DND-41 (cell line): ENCODE measurements at regions not wholly inside any gene's neighbourhood (a gene's known extent, or its start where the extent isn't known, plus 50 kb on each side); places are given as distances from the start of the nearest gene placed in this dataset.

ENCODE experiments used
- ATAC-seq: fragments of 200-7000 bp; cut with Tn5 transposase; 3 replicates; pipeline ENCODE4 v1.9.1; 2021; ENCODE audit warnings: low read depth; ENCODE audit not compliant: insufficient read depth
- DNase-seq: peaks from one replicate; pipeline ENCODE4 v3.0.0-alpha.2; 2020
- H2AFZ ChIP-seq: 2 replicates; pipeline ENCODE4 v1.6.0; 2012; ENCODE audit warnings: low read depth, low read length
- H3K27ac ChIP-seq: 2 replicates; pipeline ENCODE4 v1.5.1; 2012; ENCODE audit warnings: low read length, inconsistent platforms
- H3K27me3 ChIP-seq: fragments of 200-600 bp; sonication (generic); 2 replicates; pipeline ENCODE4 v1.6.0; 2012; ENCODE audit warnings: low read length, mild to moderate bottlenecking, inconsistent platforms; ENCODE audit not compliant: insufficient read depth, poor library complexity
- H3K36me3 ChIP-seq: 2 replicates; pipeline ENCODE4 v1.5.1; 2012; ENCODE audit warnings: low read length, inconsistent platforms; ENCODE audit not compliant: insufficient read depth
- H3K4me1 ChIP-seq: 2 replicates; pipeline ENCODE4 v1.5.1; 2012; ENCODE audit warnings: mild to moderate bottlenecking, low read length; ENCODE audit not compliant: insufficient read depth
- H3K4me2 ChIP-seq: 2 replicates; pipeline ENCODE4 v1.6.0; 2012; ENCODE audit warnings: mild to moderate bottlenecking, moderate library complexity, low read length, inconsistent platforms; ENCODE audit not compliant: insufficient read depth
- H3K4me3 ChIP-seq, 2 experiments: fragments of 200-600 bp in 1 of 2; shearing (Covaris generic) in 1 of 2; 2 replicates each; pipeline ENCODE4 v1.5.1; 2012 to 2016; ENCODE audit warnings: inconsistent platforms in 2 of 2, low read length in 2 of 2, mild to moderate bottlenecking in 2 of 2, low read depth in 1 of 2, moderate library complexity in 1 of 2
- H3K79me2 ChIP-seq: 2 replicates; pipeline ENCODE4 v1.6.0; 2012; ENCODE audit warnings: low read length, inconsistent platforms; ENCODE audit not compliant: insufficient read depth
- H3K9ac ChIP-seq: 2 replicates; pipeline ENCODE4 v1.6.0; 2012; ENCODE audit warnings: low read depth, mild to moderate bottlenecking, inconsistent platforms, low read length, moderate library complexity
- H3K9me3 ChIP-seq: 2 replicates; pipeline ENCODE4 v1.5.1; 2012; ENCODE audit warnings: low read length, moderate library complexity, mild to moderate bottlenecking, inconsistent platforms; ENCODE audit not compliant: insufficient read depth, severe bottlenecking
- H4K20me1 ChIP-seq: 2 replicates; pipeline ENCODE4 v1.6.0; 2012; ENCODE audit warnings: low read length; ENCODE audit not compliant: insufficient read depth
- EZH2 ChIP-seq: IDR thresholded peaks from 3 replicates; pipeline ENCODE4 v1.6.1; 2012; ENCODE audit warnings: borderline replicate concordance, low read depth, mild to moderate bottlenecking, moderate library complexity, low read length, inconsistent platforms; ENCODE audit not compliant: severe bottlenecking
- TF ChIP-seq, protein P1 (sequence below): IDR thresholded peaks from 2 replicates; pipeline ENCODE4 v1.5.1; 2012; ENCODE audit warnings: borderline replicate concordance, low read length, moderate library complexity, mild to moderate bottlenecking; ENCODE audit not compliant: poor library complexity, severe bottlenecking; ENCODE audit errors: extremely low read depth

DNA sequence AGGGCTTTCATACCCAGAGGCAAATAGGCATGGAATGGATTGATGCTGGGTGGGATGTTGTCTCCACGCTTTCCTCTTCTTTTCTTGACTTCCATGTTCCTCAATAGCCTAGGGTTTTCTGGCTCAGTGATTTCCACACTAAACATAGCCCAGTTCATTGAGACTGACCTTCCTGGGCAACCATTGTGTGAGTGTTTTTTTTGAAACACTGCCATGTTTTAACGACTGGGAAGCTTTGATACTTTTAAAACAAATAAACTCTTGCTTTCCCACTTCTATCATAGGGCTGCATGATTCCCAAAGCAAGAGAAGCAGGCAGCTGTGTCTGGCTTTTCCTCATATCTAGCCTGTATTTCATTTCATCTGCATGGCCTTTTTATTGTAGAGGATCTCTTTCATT, 775.9 kb upstream of the TSPY4 start:
- H4K20me1 ChIP-seq = no peaks in the 10 kb centered on the region
- ATAC-seq = no peak
- no peaks in the 10 kb centered on the region for H3K79me2 ChIP-seq
- H3K36me3 ChIP-seq = no peaks in the 10 kb centered on the region
- H3K4me1 ChIP-seq = no peaks in the 10 kb centered on the region
- TF ChIP-seq, protein P1, sequence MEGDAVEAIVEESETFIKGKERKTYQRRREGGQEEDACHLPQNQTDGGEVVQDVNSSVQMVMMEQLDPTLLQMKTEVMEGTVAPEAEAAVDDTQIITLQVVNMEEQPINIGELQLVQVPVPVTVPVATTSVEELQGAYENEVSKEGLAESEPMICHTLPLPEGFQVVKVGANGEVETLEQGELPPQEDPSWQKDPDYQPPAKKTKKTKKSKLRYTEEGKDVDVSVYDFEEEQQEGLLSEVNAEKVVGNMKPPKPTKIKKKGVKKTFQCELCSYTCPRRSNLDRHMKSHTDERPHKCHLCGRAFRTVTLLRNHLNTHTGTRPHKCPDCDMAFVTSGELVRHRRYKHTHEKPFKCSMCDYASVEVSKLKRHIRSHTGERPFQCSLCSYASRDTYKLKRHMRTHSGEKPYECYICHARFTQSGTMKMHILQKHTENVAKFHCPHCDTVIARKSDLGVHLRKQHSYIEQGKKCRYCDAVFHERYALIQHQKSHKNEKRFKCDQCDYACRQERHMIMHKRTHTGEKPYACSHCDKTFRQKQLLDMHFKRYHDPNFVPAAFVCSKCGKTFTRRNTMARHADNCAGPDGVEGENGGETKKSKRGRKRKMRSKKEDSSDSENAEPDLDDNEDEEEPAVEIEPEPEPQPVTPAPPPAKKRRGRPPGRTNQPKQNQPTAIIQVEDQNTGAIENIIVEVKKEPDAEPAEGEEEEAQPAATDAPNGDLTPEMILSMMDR = no peak
- TF ChIP-seq EZH2 = no peak
- no peaks in the 10 kb centered on the region for H3K27me3 ChIP-seq
- no peak overlapping the region for H3K4me2 ChIP-seq
- no peak overlapping the region for H3K9ac ChIP-seq
- no peak overlapping the region for H3K4me3 ChIP-seq
- no peak for DNase-seq
- H2AFZ ChIP-seq = no peak overlapping the region
- H3K9me3 ChIP-seq = no peaks in the 10 kb centered on the region
- no peak overlapping the region for H3K27ac ChIP-seq

DNA sequence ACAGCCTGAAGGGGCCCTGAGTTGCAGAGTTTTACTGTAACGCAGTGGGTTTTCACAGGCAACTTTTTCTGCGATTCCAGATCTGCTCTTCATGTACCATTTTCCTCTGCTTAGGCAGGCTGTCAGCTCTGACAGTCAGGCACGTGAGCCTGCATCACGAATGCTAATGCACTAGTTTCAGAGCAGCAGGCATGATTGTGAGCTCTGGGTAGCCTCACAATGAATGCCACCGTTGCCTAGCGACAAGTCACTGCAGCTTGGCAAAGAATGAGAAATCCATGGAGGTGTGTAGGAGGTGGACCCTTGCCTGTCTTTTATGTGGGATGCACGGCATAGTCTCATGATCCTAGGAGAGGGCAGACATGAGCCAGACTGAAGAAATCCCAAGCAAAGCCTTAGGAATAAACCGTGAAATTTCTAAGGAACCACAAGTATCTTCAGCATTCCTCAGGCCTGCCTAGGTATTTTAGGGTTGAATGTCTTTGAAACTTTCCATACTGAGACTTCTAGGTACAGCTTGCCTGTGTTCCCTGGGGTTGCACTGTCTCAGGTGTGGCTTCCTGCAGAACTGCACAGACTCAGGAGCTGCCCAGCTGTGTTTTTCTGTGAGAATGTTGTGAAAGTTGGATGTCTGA, 774.7 kb upstream of the TSPY4 start:
- H3K4me1 ChIP-seq = no peaks in the 10 kb centered on the region
- H3K79me2 ChIP-seq = no peaks in the 10 kb centered on the region
- H3K36me3 ChIP-seq = no peaks in the 10 kb centered on the region
- H3K27me3 ChIP-seq = no peaks in the 10 kb centered on the region
- H3K9me3 ChIP-seq = no peaks in the 10 kb centered on the region
- H3K27ac ChIP-seq = no peak overlapping the region
- no peak for ATAC-seq
- no peak overlapping the region for H2AFZ ChIP-seq
- no peaks in the 10 kb centered on the region for H4K20me1 ChIP-seq
- DNase-seq = no peak
- no peak for TF ChIP-seq EZH2
- TF ChIP-seq, protein P1 = no peak
- H3K9ac ChIP-seq = no peak overlapping the region
- H3K4me3 ChIP-seq = no peak overlapping the region
- no peak overlapping the region for H3K4me2 ChIP-seq

DNA sequence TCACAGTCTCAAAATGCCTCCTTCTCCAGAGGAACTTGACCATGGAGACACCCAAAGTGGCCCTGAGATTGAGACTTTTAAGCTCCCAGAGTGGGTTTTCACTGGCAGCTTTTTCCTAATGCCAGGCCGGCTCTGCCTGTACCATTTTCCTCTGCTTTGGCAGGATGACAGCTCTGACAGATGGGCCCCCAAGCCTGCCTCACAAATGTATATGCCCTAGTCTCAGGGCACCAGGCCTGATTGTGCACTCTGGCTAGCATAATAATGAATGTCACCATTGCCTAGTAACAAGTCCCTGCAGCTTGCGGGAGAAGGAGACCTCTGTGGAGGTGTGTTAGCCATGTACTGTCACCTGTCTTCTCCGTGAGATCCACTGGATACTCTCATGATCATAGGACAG, 772.8 kb upstream of the TSPY4 start:
- ATAC-seq = no peak
- Histone ChIP-seq H3K9me3 (no peaks in the 10 kb centered on the region), H3K4me2 (no peak overlapping the region), H3K36me3 (no peaks in the 10 kb centered on the region), H3K27me3 (no peaks in the 10 kb centered on the region), H3K4me3 (no peak overlapping the region), H4K20me1 (no peaks in the 10 kb centered on the region), H3K27ac (no peak overlapping the region), H3K9ac (no peak overlapping the region), H2AFZ (no peak overlapping the region), H3K79me2 (no peaks in the 10 kb centered on the region), H3K4me1 (no peaks in the 10 kb centered on the region)
- no peak for DNase-seq
- TF ChIP-seq, protein P1 = no peak
- no peak for TF ChIP-seq EZH2

DNA sequence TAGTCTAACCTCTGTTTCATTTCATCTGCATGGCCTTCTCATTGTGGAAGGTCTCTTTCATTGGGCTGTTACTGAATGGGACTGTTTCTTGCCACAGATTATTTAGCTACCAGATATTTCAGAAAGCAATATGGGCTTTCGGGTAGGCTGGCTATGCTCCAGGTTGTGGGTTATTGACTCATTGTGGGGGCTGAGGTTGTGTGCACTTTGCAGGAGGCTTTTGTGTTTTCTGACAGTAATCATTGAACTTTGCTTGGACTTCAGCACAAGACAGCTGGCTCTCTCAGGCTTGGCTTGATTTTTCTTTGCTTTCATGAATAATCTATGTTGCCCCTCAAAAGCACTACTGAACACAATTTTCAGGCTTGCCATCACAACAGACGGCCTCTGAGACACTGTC, 771.1 kb upstream of the TSPY4 start:
- ATAC-seq = no peak
- Histone ChIP-seq H3K4me2 (no peak overlapping the region), H3K36me3 (no peaks in the 10 kb centered on the region), H3K9ac (no peak overlapping the region), H3K9me3 (no peaks in the 10 kb centered on the region), H2AFZ (no peak overlapping the region), H3K79me2 (no peaks in the 10 kb centered on the region), H3K27me3 (no peaks in the 10 kb centered on the region), H3K4me3 (no peak overlapping the region), H3K4me1 (no peaks in the 10 kb centered on the region), H4K20me1 (no peaks in the 10 kb centered on the region), H3K27ac (no peak overlapping the region)
- no peak for DNase-seq
- TF ChIP-seq EZH2 = no peak
- TF ChIP-seq, protein P1 = no peak
